PC-9 (cell line): ENCODE measurements at regions not wholly inside any gene's neighbourhood (a gene's known extent, or its start where the extent isn't known, plus 50 kb on each side); places are given as distances from the start of the nearest gene placed in this dataset.

Experiments used
- BruUV-seq: library from RNA; stranded (reverse); fragments of 400-500 nt; replicated peaks from 2 replicates; lab custom pipeline; 2021; lab: Mats Ljungman, UMichigan
- CTCF ChIA-PET: fragments of 300-600 bp; sonication (Branson Sonifier 250); formaldehyde crosslinking; loops from one replicate; lab custom pipeline; 2022; ENCODE audit warnings: antibody characterized with exemption; lab: Charles Lee
- POLR2A ChIA-PET: fragments of 300-600 bp; sonication (Branson Sonifier 250); formaldehyde crosslinking; loops from one replicate; lab custom pipeline; 2022; ENCODE audit warnings: antibody characterized with exemption; ENCODE audit not compliant: unreplicated experiment; lab: Charles Lee
- DNase-seq, 2 experiments: peaks; one replicate each; pipeline versions ENCODE4 v3.0.0 to v3.0.0-alpha.2; 2015 to 2022; ENCODE audit warnings: mixed read lengths in 1 of 2
- H2AFZ ChIP-seq: fragments of 200-600 bp; sonication (generic); 2 replicates; pipeline ENCODE4 v1.8.1; 2017; ENCODE audit warnings: antibody characterized with exemption
- H3F3A ChIP-seq: fragments of 200-600 bp; sonication (generic); 2 replicates; pipeline ENCODE4 v1.8.1; 2017; ENCODE audit warnings: antibody characterized with exemption, mild to moderate bottlenecking, low read depth; ENCODE audit not compliant: insufficient read depth
- H3K27ac ChIP-seq: fragments of 200-600 bp; sonication (generic); 2 replicates; pipeline ENCODE4 v1.6.1; 2016; ENCODE audit warnings: mixed run types
- H3K27me3 ChIP-seq: fragments of 200-600 bp; sonication (generic); 2 replicates; pipeline ENCODE4 v1.6.1; 2016; ENCODE audit warnings: low read depth, mixed run types; ENCODE audit not compliant: insufficient read depth
- H3K36me3 ChIP-seq: fragments of 200-600 bp; sonication (generic); 2 replicates; pipeline ENCODE4 v1.6.1; 2016; ENCODE audit warnings: low read depth, mixed run types
- H3K4me1 ChIP-seq: fragments of 200-600 bp; sonication (generic); replicated peaks from 2 replicates; pipeline ENCODE4 v1.6.1; 2016; ENCODE audit warnings: mixed run types; ENCODE audit not compliant: insufficient read depth
- H3K4me2 ChIP-seq: fragments of 200-600 bp; sonication (generic); 2 replicates; pipeline ENCODE4 v1.6.1; 2017; ENCODE audit warnings: mixed run types
- H3K4me3 ChIP-seq: fragments of 200-600 bp; sonication (generic); 2 replicates; pipeline ENCODE4 v1.6.1; 2016; ENCODE audit warnings: mixed run types
- H3K79me2 ChIP-seq: fragments of 200-600 bp; sonication (generic); 2 replicates; pipeline ENCODE4 v1.6.1; 2017; ENCODE audit warnings: low read depth, mixed run types
- H3K9me2 ChIP-seq: fragments of 200-600 bp; sonication (generic); 2 replicates; pipeline ENCODE4 v1.8.1; 2017; ENCODE audit warnings: mild to moderate bottlenecking; ENCODE audit not compliant: insufficient read depth
- H3K9me3 ChIP-seq: fragments of 200-600 bp; sonication (generic); 2 replicates; pipeline ENCODE4 v1.8.1; 2016; ENCODE audit warnings: low read depth; ENCODE audit not compliant: insufficient read depth
- H4K20me1 ChIP-seq: fragments of 200-600 bp; sonication (generic); 2 replicates; pipeline ENCODE4 v1.8.1; 2017; ENCODE audit not compliant: insufficient read depth
- EZH2 ChIP-seq: fragments of 200-600 bp; sonication (generic); IDR thresholded peaks from 2 replicates; pipeline ENCODE4 v1.8.0; 2017; ENCODE audit warnings: antibody characterized with exemption, low read depth
- intact Hi-C: fragments of 100-400 bp; cut with micrococcal nuclease; formaldehyde crosslinking; loops from one replicate; pipeline ENCODE4 v1.10.0; 2022; ENCODE audit not compliant: unreplicated experiment
- TF ChIP-seq, protein P1 (sequence below): fragments of 200-600 bp; sonication (generic); conservative IDR thresholded peaks from 2 replicates; pipeline ENCODE4 v1.6.1; 2017; ENCODE audit warnings: mixed run types, antibody characterized with exemption, mild to moderate bottlenecking, moderate library complexity

DNA sequence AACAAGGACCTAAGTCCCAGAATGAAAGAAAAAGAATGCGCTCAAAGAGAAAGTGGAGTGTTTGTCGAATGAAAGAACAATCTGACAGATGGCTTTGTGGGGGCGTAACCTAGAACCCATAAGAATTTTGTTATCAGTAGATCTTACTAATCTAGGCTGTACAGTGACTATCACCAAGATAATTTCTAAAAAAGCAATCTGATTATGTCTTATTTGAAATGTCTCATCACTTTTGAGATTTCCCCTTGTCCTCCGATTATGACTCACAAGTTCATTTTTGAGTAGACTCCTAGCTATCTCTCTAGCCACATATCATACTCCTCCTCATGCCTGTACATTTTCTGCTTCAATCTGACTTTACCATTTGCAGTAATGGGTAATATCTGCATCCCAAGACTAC is 135.6 kb upstream of the SMARCA2 start:
- ChIA-PET CTCF (no interaction called here), POLR2A (no interaction called here)
- H3K4me2 ChIP-seq: no peak overlapping the region
- no peaks in the 10 kb centered on the region for H3K9me2 ChIP-seq
- H4K20me1 ChIP-seq: no peaks in the 10 kb centered on the region
- no peak overlapping the region for H3K27ac ChIP-seq
- no peak overlapping the region for H3K4me3 ChIP-seq
- H3K4me1 ChIP-seq: no peaks in the 10 kb centered on the region
- no peak for TF ChIP-seq EZH2
- TF ChIP-seq, protein P1, sequence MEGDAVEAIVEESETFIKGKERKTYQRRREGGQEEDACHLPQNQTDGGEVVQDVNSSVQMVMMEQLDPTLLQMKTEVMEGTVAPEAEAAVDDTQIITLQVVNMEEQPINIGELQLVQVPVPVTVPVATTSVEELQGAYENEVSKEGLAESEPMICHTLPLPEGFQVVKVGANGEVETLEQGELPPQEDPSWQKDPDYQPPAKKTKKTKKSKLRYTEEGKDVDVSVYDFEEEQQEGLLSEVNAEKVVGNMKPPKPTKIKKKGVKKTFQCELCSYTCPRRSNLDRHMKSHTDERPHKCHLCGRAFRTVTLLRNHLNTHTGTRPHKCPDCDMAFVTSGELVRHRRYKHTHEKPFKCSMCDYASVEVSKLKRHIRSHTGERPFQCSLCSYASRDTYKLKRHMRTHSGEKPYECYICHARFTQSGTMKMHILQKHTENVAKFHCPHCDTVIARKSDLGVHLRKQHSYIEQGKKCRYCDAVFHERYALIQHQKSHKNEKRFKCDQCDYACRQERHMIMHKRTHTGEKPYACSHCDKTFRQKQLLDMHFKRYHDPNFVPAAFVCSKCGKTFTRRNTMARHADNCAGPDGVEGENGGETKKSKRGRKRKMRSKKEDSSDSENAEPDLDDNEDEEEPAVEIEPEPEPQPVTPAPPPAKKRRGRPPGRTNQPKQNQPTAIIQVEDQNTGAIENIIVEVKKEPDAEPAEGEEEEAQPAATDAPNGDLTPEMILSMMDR: no peak
- H3K9me3 ChIP-seq: no peaks in the 10 kb centered on the region
- H3F3A ChIP-seq: no peaks in the 10 kb centered on the region
- no peaks in the 10 kb centered on the region for H3K27me3 ChIP-seq
- no peak for DNase-seq
- no peaks in the 10 kb centered on the region for H3K36me3 ChIP-seq
- no TSS peak for BruUV-seq
- intact Hi-C loops: no loop called here
- no peaks in the 10 kb centered on the region for H3K79me2 ChIP-seq
- H2AFZ ChIP-seq: no peak overlapping the region

DNA sequence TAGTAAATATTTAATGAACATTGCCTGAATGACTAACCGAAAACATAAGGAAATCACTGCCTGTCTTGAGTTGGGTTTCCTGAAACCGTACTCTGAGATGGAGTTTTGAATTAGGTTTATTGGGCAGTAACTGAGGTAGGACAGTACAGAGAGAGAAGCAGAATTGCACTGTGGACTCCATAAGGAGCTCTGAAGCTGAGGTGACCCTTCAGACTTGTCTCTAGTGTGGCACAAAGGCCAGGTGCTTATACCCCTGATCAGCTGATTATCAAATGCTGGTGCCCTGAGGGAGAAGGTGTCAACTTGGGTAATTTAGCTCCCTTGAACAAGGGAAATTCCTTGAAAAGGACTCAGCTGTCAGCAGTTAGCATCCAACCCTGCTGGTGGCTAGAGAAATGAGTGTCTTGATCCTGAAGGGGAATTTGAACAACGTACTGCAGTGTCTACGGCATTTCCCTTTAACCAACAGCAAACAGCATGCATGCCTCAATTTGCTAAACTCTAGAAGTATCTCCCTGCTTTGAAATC is 135.0 kb upstream of the SMARCA2 start:
- no peak for DNase-seq
- Histone ChIP-seq H3K36me3 (no peaks in the 10 kb centered on the region), H3K27me3 (no peaks in the 10 kb centered on the region), H3K4me3 (no peak overlapping the region), H3K9me3 (no peaks in the 10 kb centered on the region), H3K9me2 (no peaks in the 10 kb centered on the region), H3K79me2 (no peaks in the 10 kb centered on the region), H2AFZ (no peak overlapping the region), H4K20me1 (no peaks in the 10 kb centered on the region), H3F3A (no peaks in the 10 kb centered on the region), H3K4me1 (no peaks in the 10 kb centered on the region), H3K27ac (no peak overlapping the region), H3K4me2 (no peak overlapping the region)
- CTCF ChIA-PET: no interaction called here
- TF ChIP-seq EZH2: no peak
- TF ChIP-seq, protein P1: no peak
- no TSS peak for BruUV-seq
- POLR2A ChIA-PET: no interaction called here
- intact Hi-C loops: no loop called here

- POLR2A ChIA-PET: no interaction called here
- intact Hi-C loops: no loop called here
- no peaks in the 10 kb centered on the region for H3K36me3 ChIP-seq
These were observed 133.3 kb upstream of the SMARCA2 start for GRCh38 chr9:1881708-1882295.

More at GRCh38 chr9:1881708-1882295, 133.3 kb upstream of the SMARCA2 start:
- no peaks in the 10 kb centered on the region for H4K20me1 ChIP-seq
- no peaks in the 10 kb centered on the region for H3K9me3 ChIP-seq
- no TSS peak for BruUV-seq
- H3F3A ChIP-seq: no peaks in the 10 kb centered on the region
- no peak overlapping the region for H3K27ac ChIP-seq
- H3K4me2 ChIP-seq: no peak overlapping the region
- no peak overlapping the region for H3K4me3 ChIP-seq
- TF ChIP-seq, protein P1: no peak
- TF ChIP-seq EZH2: no peak
- H3K27me3 ChIP-seq: no peaks in the 10 kb centered on the region
- no peak for DNase-seq
- CTCF ChIA-PET: no interaction called here
- H3K4me1 ChIP-seq: no peaks in the 10 kb centered on the region
- no peaks in the 10 kb centered on the region for H3K9me2 ChIP-seq
- no peaks in the 10 kb centered on the region for H3K79me2 ChIP-seq
- H2AFZ ChIP-seq: no peak overlapping the region
